Thyroid gland (tissue), 4 donors: ENCODE measurements at regions not wholly inside any gene's neighbourhood (a gene's known extent, or its start where the extent isn't known, plus 50 kb on each side); places are given as distances from the start of the nearest gene placed in this dataset.

Experiments
- DNase-seq, 2 donors: peaks; one replicate each; pipeline ENCODE4 v3.0.0-alpha.2; 2019
- H3K27ac ChIP-seq, 3 donors: fragments of 200-600 bp; sonication (generic); 1 replicate in 2 of 3; 2 replicates in 1 of 3; pipeline ENCODE4 v1.5.1; 2016 to 2019; ENCODE audit warnings: mild to moderate bottlenecking in 1 of 3, moderate library complexity in 1 of 3
- H3K27me3 ChIP-seq: fragments of 200-600 bp; sonication (generic); one replicate; pipeline ENCODE4 v1.5.1; 2019
- H3K36me3 ChIP-seq, 2 donors: fragments of 200-600 bp; sonication (generic); one replicate each; pipeline ENCODE4 v1.5.1; 2016 to 2019
- H3K4me1 ChIP-seq, 2 donors: fragments of 200-600 bp; sonication (generic); one replicate each; pipeline ENCODE4 v1.5.1; 2017 to 2019
- H3K4me3 ChIP-seq, 3 donors: fragments of 200-600 bp; sonication (generic); replicated peaks in 1 of 3; 1 replicate in 2 of 3; 2 replicates in 1 of 3; pipeline ENCODE4 v1.5.1; 2016; ENCODE audit warnings: mild to moderate bottlenecking in 1 of 3
- H3K9me3 ChIP-seq: fragments of 200-600 bp; sonication (generic); one replicate; pipeline ENCODE4 v1.5.1; 2017
- CTCF ChIP-seq, 6 experiments: fragments of 200-600 bp in 3 of 6; fragments of 450-650 bp in 3 of 6; sonication (generic) in 3 of 6; IDR thresholded peaks; one replicate each; pipeline ENCODE4 v1.5.1; 2016 to 2019; ENCODE audit warnings: antibody characterized with exemption in 6 of 6, mild to moderate bottlenecking in 2 of 6, inconsistent platforms in 1 of 6, moderate library complexity in 1 of 6
- POLR2A ChIP-seq, 2 donors: fragments of 450-650 bp; IDR thresholded peaks; one replicate each; pipeline ENCODE4 v1.6.1; 2017; ENCODE audit warnings: antibody characterized with exemption in 2 of 2, mild to moderate bottlenecking in 2 of 2, moderate library complexity in 1 of 2
- WGBS, 2 donors: methylation state at CpG; one replicate each; pipeline ENCODE4 v1.1.5; 2017; 5-methylcytosine and 5-hydroxymethylcytosine counted together
- intact Hi-C: fragments of 100-400 bp; cut with DNase I; formaldehyde crosslinking; loops from one replicate; pipeline ENCODE4 v1.15.1; 2023

- H3K36me3 ChIP-seq = no peaks in the 10 kb centered on the region
- WGBS, 2 donors = 0 to 3% methylated on average over 1 of the region's 1 CpG
- no peak overlapping the region for H3K4me3 ChIP-seq
- DNase-seq = peak in 1 of 2 donors; percentile 8
- intact Hi-C loops = no loop called here
- no peak for TF ChIP-seq CTCF (IDR thresholded peaks at IDR 0.05)
- TF ChIP-seq POLR2A (IDR thresholded peaks at IDR 0.05) = no peak
- H3K27me3 ChIP-seq = no peaks in the 10 kb centered on the region
- H3K4me1 ChIP-seq = no peaks in the 10 kb centered on the region
- no peak overlapping the region for H3K27ac ChIP-seq
- no peaks in the 10 kb centered on the region for H3K9me3 ChIP-seq
Measured at GRCh38 chr14:95784137-95784536, 70.2 kb upstream of the TCL1A start.

GRCh38 chr14:95776798-95777534 is 63.0 kb upstream of the TCL1A start:
- no peak overlapping the region for H3K4me3 ChIP-seq
- 39 to 41% methylated on average over 7 of the region's 7 CpGs for WGBS, 2 donors
- peak; percentile 12 to 60 for DNase-seq

GRCh38 chr14:95774265-95775160 is 60.6 kb upstream of the TCL1A start:
- Histone ChIP-seq H3K36me3 (no peaks in the 10 kb centered on the region), H3K27ac (no peak overlapping the region), H3K9me3 (no peaks in the 10 kb centered on the region), H3K4me1 (peaks cover 0 to 8% of the 10 kb centered on the region in 2 donors), H3K4me3 (no peak overlapping the region), H3K27me3 (no peaks in the 10 kb centered on the region)
- peak; percentile 23 to 34 for DNase-seq
- 59 to 64% methylated on average over 28 of the region's 28 CpGs for WGBS, 2 donors
- TF ChIP-seq POLR2A (IDR thresholded peaks at IDR 0.05) = no peak
- peak; percentile 33 to 90 (median 66) for TF ChIP-seq CTCF (IDR thresholded peaks at IDR 0.05)
- intact Hi-C loops = no loop called here

More at GRCh38 chr14:95776798-95777534, 63.0 kb upstream of the TCL1A start:
- no peak overlapping the region for H3K27ac ChIP-seq
- H3K27me3 ChIP-seq = no peaks in the 10 kb centered on the region
- no peaks in the 10 kb centered on the region for H3K9me3 ChIP-seq
- H3K4me1 ChIP-seq = peaks cover 0 to 8% of the 10 kb centered on the region in 2 donors
- intact Hi-C loops = no loop called here
- H3K36me3 ChIP-seq = no peaks in the 10 kb centered on the region
- TF ChIP-seq POLR2A (IDR thresholded peaks at IDR 0.05) (no peak), CTCF (IDR thresholded peaks at IDR 0.05) (no peak)

- peak in 1 of 2 donors; percentile 4 for DNase-seq
- WGBS, 2 donors = 30 to 57% methylated on average over 3 of the region's 3 CpGs
- intact Hi-C loops = no loop called here
- Histone ChIP-seq H3K4me3 (no peak overlapping the region), H3K9me3 (no peaks in the 10 kb centered on the region), H3K36me3 (no peaks in the 10 kb centered on the region), H3K27me3 (no peaks in the 10 kb centered on the region), H3K4me1 (no peaks in the 10 kb centered on the region), H3K27ac (no peak overlapping the region)
- TF ChIP-seq POLR2A (IDR thresholded peaks at IDR 0.05) (no peak), CTCF (IDR thresholded peaks at IDR 0.05) (no peak)
Measured at GRCh38 chr14:95770777-95771176, 56.9 kb upstream of the TCL1A start.
